KMS-11 (cell line): ENCODE measurements at regions not wholly inside any gene's neighbourhood (a gene's known extent, or its start where the extent isn't known, plus 50 kb on each side); places are given as distances from the start of the nearest gene placed in this dataset.

ENCODE experiments used
- H2AFZ ChIP-seq: fragments of 200-600 bp; sonication (generic); 2 replicates; pipeline ENCODE4 v1.6.1; 2016; ENCODE audit warnings: antibody characterized with exemption, mixed run types, low read depth
- H3K27ac ChIP-seq: fragments of 200-600 bp; sonication (generic); 2 replicates; pipeline ENCODE4 v1.6.1; 2016; ENCODE audit warnings: mild to moderate bottlenecking, mixed run types
- H3K27me3 ChIP-seq: fragments of 200-600 bp; sonication (generic); 2 replicates; pipeline ENCODE4 v1.6.1; 2017; ENCODE audit warnings: mild to moderate bottlenecking, low read depth, mixed run types, moderate library complexity; ENCODE audit not compliant: insufficient read depth
- H3K36me3 ChIP-seq: fragments of 200-600 bp; sonication (generic); 2 replicates; pipeline ENCODE4 v1.6.1; 2017; ENCODE audit warnings: mild to moderate bottlenecking, mixed run types; ENCODE audit not compliant: insufficient read depth
- H3K4me1 ChIP-seq: fragments of 200-600 bp; sonication (generic); 2 replicates; pipeline ENCODE4 v1.6.1; 2016; ENCODE audit warnings: mild to moderate bottlenecking, low read depth, mixed run types; ENCODE audit not compliant: poor library complexity, severe bottlenecking
- H3K4me2 ChIP-seq: fragments of 200-600 bp; sonication (generic); 2 replicates; pipeline ENCODE4 v1.7.0; 2016; ENCODE audit warnings: mild to moderate bottlenecking, mixed run types
- H3K4me3 ChIP-seq: fragments of 200-600 bp; sonication (generic); IDR thresholded peaks from 2 replicates; pipeline ENCODE4 v1.6.1; 2017; ENCODE audit warnings: low read depth, low read length, mixed read lengths; ENCODE audit not compliant: insufficient read depth
- H3K79me2 ChIP-seq: fragments of 200-600 bp; sonication (generic); 2 replicates; pipeline ENCODE4 v1.6.1; 2016; ENCODE audit warnings: low read depth, mixed run types; ENCODE audit not compliant: insufficient read depth
- H3K9ac ChIP-seq: fragments of 200-600 bp; sonication (generic); 2 replicates; pipeline ENCODE4 v1.6.1; 2016; ENCODE audit warnings: mild to moderate bottlenecking, mixed run types
- H4K20me1 ChIP-seq: fragments of 200-600 bp; sonication (generic); 2 replicates; pipeline ENCODE4 v1.6.1; 2016; ENCODE audit warnings: mild to moderate bottlenecking, mixed run types; ENCODE audit not compliant: insufficient read depth
- CTCF ChIP-seq: fragments of 200-600 bp; sonication (generic); conservative IDR thresholded peaks from 2 replicates; pipeline ENCODE4 v1.6.1; 2017; ENCODE audit warnings: low read depth, mild to moderate bottlenecking, antibody characterized with exemption, low read length, moderate library complexity, mixed read lengths

DNA sequence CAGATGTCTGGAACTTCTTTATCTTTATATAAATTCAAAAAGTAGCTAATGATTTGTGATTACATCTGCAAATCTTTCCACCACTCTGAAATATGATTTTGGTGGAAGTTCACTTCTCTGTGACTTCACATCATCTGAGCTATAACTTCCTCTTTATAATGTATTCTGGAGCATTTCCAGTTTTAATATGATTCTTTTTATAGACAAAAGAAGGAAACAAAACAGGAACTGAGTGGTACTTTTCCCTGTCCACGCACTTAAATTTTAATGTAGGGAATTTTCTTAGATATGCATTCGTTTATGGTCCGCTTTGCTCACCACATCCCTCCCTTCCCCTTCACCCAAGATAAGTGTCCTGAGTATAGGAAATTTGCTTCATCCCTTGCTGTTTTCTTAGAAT is 333.5 kb downstream of the CHSY3 start:
- TF ChIP-seq CTCF = no peak
- Histone ChIP-seq H2AFZ (no peak overlapping the region), H3K27ac (no peak overlapping the region), H3K4me2 (no peak overlapping the region), H3K79me2 (no peaks in the 10 kb centered on the region), H3K4me1 (no peaks in the 10 kb centered on the region), H4K20me1 (no peaks in the 10 kb centered on the region), H3K4me3 (no peak overlapping the region), H3K36me3 (no peaks in the 10 kb centered on the region), H3K9ac (no peak overlapping the region), H3K27me3 (no peaks in the 10 kb centered on the region)
